Jurkat, Clone E6-1 (cell line): ENCODE measurements at regions not wholly inside any gene's neighbourhood (a gene's known extent, or its start where the extent isn't known, plus 50 kb on each side); places are given as distances from the start of the nearest gene placed in this dataset.

Experiments
- DNase-seq: peaks from one replicate; pipeline ENCODE4 v3.0.0-alpha.2; 2011; ENCODE audit warnings: low read depth, low spot score
- H3K4me3 ChIP-seq: 2 replicates; pipeline ENCODE4 v1.5.1; 2011; ENCODE audit warnings: mild to moderate bottlenecking, low read length, control low read depth, moderate library complexity

GRCh38 chr2:238658054-238658407 is 189.9 kb upstream of the TWIST2 start:
- DNase-seq: no peak
- H3K4me3 ChIP-seq: no peak overlapping the region

GRCh38 chr2:238658820-238659219 is 189.1 kb upstream of the TWIST2 start:
- no peak for DNase-seq
- no peak overlapping the region for H3K4me3 ChIP-seq

GRCh38 chr2:238659231-238659630 is 188.7 kb upstream of the TWIST2 start:
- H3K4me3 ChIP-seq: no peak overlapping the region
- DNase-seq: no peak

GRCh38 chr2:238663586-238663985 is 184.3 kb upstream of the TWIST2 start:
- H3K4me3 ChIP-seq: no peak overlapping the region

GRCh38 chr2:238665919-238666318 is 182.0 kb upstream of the TWIST2 start:
- no peak for DNase-seq
- no peak overlapping the region for H3K4me3 ChIP-seq

More at GRCh38 chr2:238663586-238663985, 184.3 kb upstream of the TWIST2 start:
- DNase-seq: no peak

- H3K4me3 ChIP-seq: no peak overlapping the region
- no peak for DNase-seq
These were observed 181.3 kb upstream of the TWIST2 start for GRCh38 chr2:238666543-238666942.

GRCh38 chr2:238667008-238667407 is 180.9 kb upstream of the TWIST2 start:
- H3K4me3 ChIP-seq: no peak overlapping the region
- no peak for DNase-seq

- DNase-seq: no peak
- no peak overlapping the region for H3K4me3 ChIP-seq
These were observed 180.2 kb upstream of the TWIST2 start for GRCh38 chr2:238667639-238668038.

GRCh38 chr2:238668426-238668825 is 179.5 kb upstream of the TWIST2 start:
- no peak overlapping the region for H3K4me3 ChIP-seq
- DNase-seq: no peak

- DNase-seq: no peak
These were observed 178.8 kb upstream of the TWIST2 start for GRCh38 chr2:238669046-238669445.

GRCh38 chr2:238669581-238670080 is 178.3 kb upstream of the TWIST2 start:
- no peak for DNase-seq

More at GRCh38 chr2:238669046-238669445, 178.8 kb upstream of the TWIST2 start:
- H3K4me3 ChIP-seq: no peak overlapping the region

GRCh38 chr2:238670111-238670585 is 177.7 kb upstream of the TWIST2 start:
- no peak for DNase-seq
- no peak overlapping the region for H3K4me3 ChIP-seq

More at GRCh38 chr2:238669581-238670080, 178.3 kb upstream of the TWIST2 start:
- H3K4me3 ChIP-seq: no peak overlapping the region

GRCh38 chr2:238682536-238682935 is 165.3 kb upstream of the TWIST2 start:
- no peak for DNase-seq

GRCh38 chr2:238684362-238685326 is 163.2 kb upstream of the TWIST2 start:
- no peak for DNase-seq
- H3K4me3 ChIP-seq: no peak overlapping the region

More at GRCh38 chr2:238682536-238682935, 165.3 kb upstream of the TWIST2 start:
- H3K4me3 ChIP-seq: no peak overlapping the region

GRCh38 chr2:238685327-238685709 is 162.6 kb upstream of the TWIST2 start:
- DNase-seq: no peak
- no peak overlapping the region for H3K4me3 ChIP-seq

GRCh38 chr2:238685713-238686112 is 162.2 kb upstream of the TWIST2 start:
- no peak overlapping the region for H3K4me3 ChIP-seq
- no peak for DNase-seq

- DNase-seq: no peak
- no peak overlapping the region for H3K4me3 ChIP-seq
These were observed 161.7 kb upstream of the TWIST2 start for GRCh38 chr2:238686223-238686622.

GRCh38 chr2:238688193-238689153 is 159.4 kb upstream of the TWIST2 start:
- no peak for DNase-seq
- H3K4me3 ChIP-seq: no peak overlapping the region

- no peak overlapping the region for H3K4me3 ChIP-seq
- no peak for DNase-seq
These were observed 158.6 kb upstream of the TWIST2 start for GRCh38 chr2:238689331-238689730.
